Panc1 (cell line): ENCODE measurements at regions not wholly inside any gene's neighbourhood (a gene's known extent, or its start where the extent isn't known, plus 50 kb on each side); places are given as distances from the start of the nearest gene placed in this dataset.
"Not testable (repeated sequence)": the region's sequence is repeated elsewhere in the genome, so short reads cannot be mapped to it uniquely, and the experiment has no call there.

Experiments
- CTCF ChIP-seq: fragments of 450-650 bp; IDR thresholded peaks from 2 replicates; pipeline ENCODE4 v1.5.1; 2017; ENCODE audit warnings: mild to moderate bottlenecking
- POLR2AphosphoS5 ChIP-seq: IDR thresholded peaks from 2 replicates; pipeline ENCODE4 v1.6.1; 2012; ENCODE audit warnings: mild to moderate bottlenecking, low read depth, low read length, moderate library complexity
- REST ChIP-seq, 2 experiments: IDR thresholded peaks; 2 replicates each; pipeline ENCODE4 v1.6.1; 2011 to 2012; ENCODE audit warnings: low read depth in 2 of 2, control low read depth in 1 of 2, low read length in 1 of 2, mild to moderate bottlenecking in 1 of 2, moderate library complexity in 1 of 2; ENCODE audit not compliant: insufficient read depth in 1 of 2
- TCF7L2 ChIP-seq: IDR thresholded peaks from 2 replicates; pipeline ENCODE4 v1.6.1; 2011; ENCODE audit warnings: mild to moderate bottlenecking, low read depth, low read length, inconsistent platforms

GRCh38 chr22:10735075-10735474, 4792.9 kb upstream of the OR11H1 start:
- TF ChIP-seq CTCF; REST (IDR thresholded peaks at IDR 0.05; ENCODE audit: insufficient read depth in 1 of 2, low read depth in 2 of 2, low read length in 1 of 2); TCF7L2; POLR2AphosphoS5: not testable (repeated sequence)
